Esophagus muscularis mucosa (tissue), 3 donors: ENCODE measurements at regions not wholly inside any gene's neighbourhood (a gene's known extent, or its start where the extent isn't known, plus 50 kb on each side); places are given as distances from the start of the nearest gene placed in this dataset.
"Not testable (repeated sequence)": the region's sequence is repeated elsewhere in the genome, so short reads cannot be mapped to it uniquely, and the experiment has no call there.

Experiments
- POLR2A ChIP-seq: fragments of 450-650 bp; IDR thresholded peaks from one replicate; pipeline ENCODE4 v1.6.1; 2017; ENCODE audit warnings: antibody characterized with exemption, moderate library complexity, mild to moderate bottlenecking, low read depth
- TF ChIP-seq, protein P1 (sequence below), 3 experiments: fragments of 200-600 bp in 2 of 3; fragments of 450-650 bp in 1 of 3; sonication (generic) in 2 of 3; IDR thresholded peaks; one replicate each; pipeline ENCODE4 v1.5.1; 2017 to 2019; ENCODE audit warnings: antibody characterized with exemption in 3 of 3, mild to moderate bottlenecking in 2 of 3, moderate library complexity in 1 of 3

DNA sequence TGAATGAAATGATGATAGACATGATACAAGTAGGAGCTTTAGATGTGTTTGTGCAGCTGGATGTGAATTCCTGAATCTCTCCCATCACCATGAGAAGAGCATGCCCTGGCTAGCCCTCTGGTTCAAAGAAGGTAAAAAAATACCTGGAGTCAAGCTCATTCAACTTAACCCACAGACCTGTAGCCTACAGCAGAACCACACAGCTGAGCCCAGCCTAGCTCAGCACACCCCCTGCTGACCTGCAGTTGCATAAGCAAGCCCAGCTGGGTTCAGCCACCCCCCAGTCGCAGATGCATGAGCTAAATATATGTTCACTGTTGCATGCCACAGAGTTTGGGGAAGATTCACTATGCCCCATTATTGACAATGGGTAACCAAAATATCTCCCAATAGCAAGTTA, 130.6 kb upstream of the RRN3 start:
- TF ChIP-seq, protein P1, sequence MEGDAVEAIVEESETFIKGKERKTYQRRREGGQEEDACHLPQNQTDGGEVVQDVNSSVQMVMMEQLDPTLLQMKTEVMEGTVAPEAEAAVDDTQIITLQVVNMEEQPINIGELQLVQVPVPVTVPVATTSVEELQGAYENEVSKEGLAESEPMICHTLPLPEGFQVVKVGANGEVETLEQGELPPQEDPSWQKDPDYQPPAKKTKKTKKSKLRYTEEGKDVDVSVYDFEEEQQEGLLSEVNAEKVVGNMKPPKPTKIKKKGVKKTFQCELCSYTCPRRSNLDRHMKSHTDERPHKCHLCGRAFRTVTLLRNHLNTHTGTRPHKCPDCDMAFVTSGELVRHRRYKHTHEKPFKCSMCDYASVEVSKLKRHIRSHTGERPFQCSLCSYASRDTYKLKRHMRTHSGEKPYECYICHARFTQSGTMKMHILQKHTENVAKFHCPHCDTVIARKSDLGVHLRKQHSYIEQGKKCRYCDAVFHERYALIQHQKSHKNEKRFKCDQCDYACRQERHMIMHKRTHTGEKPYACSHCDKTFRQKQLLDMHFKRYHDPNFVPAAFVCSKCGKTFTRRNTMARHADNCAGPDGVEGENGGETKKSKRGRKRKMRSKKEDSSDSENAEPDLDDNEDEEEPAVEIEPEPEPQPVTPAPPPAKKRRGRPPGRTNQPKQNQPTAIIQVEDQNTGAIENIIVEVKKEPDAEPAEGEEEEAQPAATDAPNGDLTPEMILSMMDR (IDR thresholded peaks at IDR 0.05) = not testable (repeated sequence)
- TF ChIP-seq POLR2A = not testable (repeated sequence)
